ENCODE measurements at regions not wholly inside any gene's neighbourhood (a gene's known extent, or its start where the extent isn't known, plus 50 kb on each side); places are given as distances from the start of the nearest gene placed in this dataset.

GRCh38 chr10:33052915-33053810 lies 95.1 kb upstream of the ITGB1 start:
- TF ChIP-seq CTCF (IDR thresholded peaks at IDR 0.05) (no peak), POLR2A (IDR thresholded peaks at IDR 0.05) (no peak), POLR2AphosphoS5 (IDR thresholded peaks at IDR 0.05) (no peak)
